Liver (tissue), 8 donors: ENCODE measurements at regions not wholly inside any gene's neighbourhood (a gene's known extent, or its start where the extent isn't known, plus 50 kb on each side); places are given as distances from the start of the nearest gene placed in this dataset.

ENCODE experiments used
- DNase-seq: peaks from one replicate; pipeline ENCODE4 v3.0.0-alpha.2; 2017; ENCODE audit warnings: low spot score
- H3K27ac ChIP-seq, 2 donors: one replicate each; pipeline ENCODE4 v1.7.0; 2013; ENCODE audit warnings: inconsistent platforms in 2 of 2, low read length in 2 of 2, control low read depth in 1 of 2, low read depth in 1 of 2, mild to moderate bottlenecking in 1 of 2
- H3K27me3 ChIP-seq, 4 donors: one replicate each; pipeline versions ENCODE4 v1.6.1 to v1.7.0; 2013; ENCODE audit warnings: low read length in 3 of 4, inconsistent platforms in 1 of 4, mild to moderate bottlenecking in 1 of 4, moderate library complexity in 1 of 4; ENCODE audit not compliant: control insufficient read depth in 4 of 4, insufficient read depth in 4 of 4
- H3K36me3 ChIP-seq, 4 donors: one replicate each; pipeline versions ENCODE4 v1.6.1 to v1.7.0; 2013; ENCODE audit warnings: low read length in 3 of 4, mild to moderate bottlenecking in 3 of 4, low read depth in 1 of 4, moderate library complexity in 1 of 4; ENCODE audit not compliant: control insufficient read depth in 4 of 4, insufficient read depth in 3 of 4
- H3K4me1 ChIP-seq, 4 donors: one replicate each; pipeline versions ENCODE4 v1.6.1 to v1.7.0; 2013; ENCODE audit warnings: low read length in 3 of 4, mild to moderate bottlenecking in 3 of 4, moderate library complexity in 1 of 4; ENCODE audit not compliant: control insufficient read depth in 4 of 4, insufficient read depth in 4 of 4
- H3K4me3 ChIP-seq, 3 donors: one replicate each; pipeline versions ENCODE4 v1.6.1 to v1.7.0; 2013; ENCODE audit warnings: low read length in 3 of 3, control low read depth in 1 of 3, low read depth in 1 of 3, mild to moderate bottlenecking in 1 of 3
- H3K9ac ChIP-seq, 2 donors: one replicate each; pipeline ENCODE4 v1.7.0; 2013; ENCODE audit warnings: low read length in 2 of 2, mild to moderate bottlenecking in 2 of 2, moderate library complexity in 2 of 2, control low read depth in 1 of 2, low read depth in 1 of 2
- H3K9me3 ChIP-seq, 4 donors: one replicate each; pipeline versions ENCODE4 v1.6.1 to v1.7.0; 2013; ENCODE audit warnings: low read length in 3 of 4; ENCODE audit not compliant: control insufficient read depth in 4 of 4
- EGR1 ChIP-seq, 2 donors: IDR thresholded peaks; 2 replicates each; pipeline ENCODE4 v1.6.1; 2016 to 2018; ENCODE audit warnings: antibody characterized with exemption in 2 of 2, low read depth in 2 of 2
- FOXA1 ChIP-seq: IDR thresholded peaks from 2 replicates; pipeline ENCODE4 v1.6.1; 2016; ENCODE audit warnings: antibody characterized with exemption
- FOXA2 ChIP-seq: IDR thresholded peaks from 2 replicates; pipeline ENCODE4 v1.6.1; 2016; ENCODE audit warnings: antibody characterized with exemption
- GABPA ChIP-seq, 2 donors: IDR thresholded peaks in 1 of 2; conservative IDR thresholded peaks in 1 of 2; 2 replicates each; pipeline ENCODE4 v1.6.1; 2016; ENCODE audit warnings: antibody characterized with exemption in 2 of 2, mild to moderate bottlenecking in 1 of 2, moderate library complexity in 1 of 2
- HNF4A ChIP-seq, 2 donors: conservative IDR thresholded peaks; 2 replicates each; pipeline ENCODE4 v1.6.1; 2016; ENCODE audit warnings: antibody characterized with exemption in 2 of 2, mild to moderate bottlenecking in 2 of 2
- HNF4G ChIP-seq: IDR thresholded peaks from 2 replicates; pipeline ENCODE4 v1.6.1; 2016; ENCODE audit warnings: antibody characterized with exemption
- JUND ChIP-seq, 2 donors: IDR thresholded peaks; 2 replicates each; pipeline ENCODE4 v1.6.1; 2016; ENCODE audit warnings: antibody characterized with exemption in 2 of 2
- NR2F2 ChIP-seq: IDR thresholded peaks from 2 replicates; pipeline ENCODE4 v1.6.1; 2016; ENCODE audit warnings: antibody characterized with exemption
- RAD21 ChIP-seq, 2 donors: IDR thresholded peaks; 2 replicates each; pipeline ENCODE4 v1.6.1; 2016; ENCODE audit warnings: antibody characterized with exemption in 2 of 2, mild to moderate bottlenecking in 2 of 2
- RXRA ChIP-seq, 2 donors: IDR thresholded peaks; 2 replicates each; pipeline ENCODE4 v1.6.1; 2017 to 2018; ENCODE audit warnings: antibody characterized with exemption in 2 of 2, mild to moderate bottlenecking in 1 of 2
- SP1 ChIP-seq: IDR thresholded peaks from 2 replicates; pipeline ENCODE4 v1.6.1; 2018; ENCODE audit warnings: antibody characterized with exemption, mild to moderate bottlenecking
- TAF1 ChIP-seq: conservative IDR thresholded peaks from 2 replicates; pipeline ENCODE4 v1.6.1; 2016; ENCODE audit warnings: antibody characterized with exemption, mild to moderate bottlenecking
- YY1 ChIP-seq: IDR thresholded peaks from 2 replicates; pipeline ENCODE4 v1.6.1; 2016; ENCODE audit warnings: antibody characterized with exemption, mild to moderate bottlenecking
- WGBS: extraction: QIAGEN DNeasy Blood & Tissue Kit; methylation state at CpG from one replicate; pipeline ENCODE4 v1.1.7; 2013; 5-methylcytosine and 5-hydroxymethylcytosine counted together
- TF ChIP-seq, protein P1 (sequence below): fragments of 150-350 bp; IDR thresholded peaks from 2 replicates; pipeline ENCODE4 v1.5.1; 2017; ENCODE audit warnings: improper control_type of control experiment, low read depth, low read length; ENCODE audit not compliant: missing input control
- TF ChIP-seq, protein P2 (sequence below): IDR thresholded peaks from 2 replicates; pipeline ENCODE4 v1.6.1; 2016; ENCODE audit warnings: antibody characterized with exemption
- TF ChIP-seq, protein P3 (sequence below): IDR thresholded peaks from 2 replicates; pipeline ENCODE4 v1.6.1; 2016; ENCODE audit warnings: antibody characterized with exemption, mild to moderate bottlenecking
- TF ChIP-seq, protein P4 (sequence below): IDR thresholded peaks from 2 replicates; pipeline ENCODE4 v1.6.1; 2016; ENCODE audit warnings: antibody characterized with exemption
- TF ChIP-seq, protein P5 (sequence below): IDR thresholded peaks from 2 replicates; pipeline ENCODE4 v1.6.1; 2016; ENCODE audit warnings: antibody characterized with exemption
- donor health status: healthy.
- donor health status: healthy.
- donor health status: healthy.
- donor health status: healthy.
- donor health status: healthy.

DNA sequence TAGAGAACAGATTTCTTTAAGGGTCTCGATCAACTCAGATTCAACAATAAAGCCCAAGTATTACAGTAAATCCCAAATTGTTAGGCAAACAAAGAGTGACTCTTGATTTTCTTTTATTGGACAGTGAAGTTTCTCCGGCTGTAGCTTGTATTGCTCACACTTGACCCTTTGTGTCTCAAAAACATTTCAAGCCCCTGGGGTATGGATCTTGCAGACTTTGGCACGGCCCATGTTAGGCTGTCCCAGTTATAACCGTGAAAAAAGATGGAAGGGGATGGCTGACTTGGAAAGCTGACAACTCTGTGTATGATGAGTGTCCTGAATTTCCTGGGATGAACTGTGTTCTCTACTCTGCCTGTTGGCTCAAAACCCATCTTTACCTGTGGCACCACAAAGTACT is 356.1 kb downstream of the SLITRK2 start:
- Histone ChIP-seq H3K4me3 (no peak overlapping the region), H3K27me3 (no peaks in the 10 kb centered on the region), H3K27ac (no peak overlapping the region), H3K36me3 (no peaks in the 10 kb centered on the region), H3K4me1 (no peaks in the 10 kb centered on the region), H3K9ac (no peak overlapping the region), H3K9me3 (no peaks in the 10 kb centered on the region)
- WGBS: 78% methylated on average over 4 of the region's 4 CpGs
- no peak for DNase-seq
- TF ChIP-seq JUND (IDR thresholded peaks at IDR 0.05) (no peak), HNF4A (conservative IDR thresholded peaks at IDR 0.05) (no peak), RAD21 (IDR thresholded peaks at IDR 0.05) (no peak), FOXA2 (no peak), YY1 (no peak), HNF4G (no peak), TAF1 (no peak)
- TF ChIP-seq, protein P1, sequence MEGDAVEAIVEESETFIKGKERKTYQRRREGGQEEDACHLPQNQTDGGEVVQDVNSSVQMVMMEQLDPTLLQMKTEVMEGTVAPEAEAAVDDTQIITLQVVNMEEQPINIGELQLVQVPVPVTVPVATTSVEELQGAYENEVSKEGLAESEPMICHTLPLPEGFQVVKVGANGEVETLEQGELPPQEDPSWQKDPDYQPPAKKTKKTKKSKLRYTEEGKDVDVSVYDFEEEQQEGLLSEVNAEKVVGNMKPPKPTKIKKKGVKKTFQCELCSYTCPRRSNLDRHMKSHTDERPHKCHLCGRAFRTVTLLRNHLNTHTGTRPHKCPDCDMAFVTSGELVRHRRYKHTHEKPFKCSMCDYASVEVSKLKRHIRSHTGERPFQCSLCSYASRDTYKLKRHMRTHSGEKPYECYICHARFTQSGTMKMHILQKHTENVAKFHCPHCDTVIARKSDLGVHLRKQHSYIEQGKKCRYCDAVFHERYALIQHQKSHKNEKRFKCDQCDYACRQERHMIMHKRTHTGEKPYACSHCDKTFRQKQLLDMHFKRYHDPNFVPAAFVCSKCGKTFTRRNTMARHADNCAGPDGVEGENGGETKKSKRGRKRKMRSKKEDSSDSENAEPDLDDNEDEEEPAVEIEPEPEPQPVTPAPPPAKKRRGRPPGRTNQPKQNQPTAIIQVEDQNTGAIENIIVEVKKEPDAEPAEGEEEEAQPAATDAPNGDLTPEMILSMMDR: no peak
- TF ChIP-seq, protein P2, sequence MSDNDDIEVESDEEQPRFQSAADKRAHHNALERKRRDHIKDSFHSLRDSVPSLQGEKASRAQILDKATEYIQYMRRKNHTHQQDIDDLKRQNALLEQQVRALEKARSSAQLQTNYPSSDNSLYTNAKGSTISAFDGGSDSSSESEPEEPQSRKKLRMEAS: no peak
- TF ChIP-seq, protein P3, sequence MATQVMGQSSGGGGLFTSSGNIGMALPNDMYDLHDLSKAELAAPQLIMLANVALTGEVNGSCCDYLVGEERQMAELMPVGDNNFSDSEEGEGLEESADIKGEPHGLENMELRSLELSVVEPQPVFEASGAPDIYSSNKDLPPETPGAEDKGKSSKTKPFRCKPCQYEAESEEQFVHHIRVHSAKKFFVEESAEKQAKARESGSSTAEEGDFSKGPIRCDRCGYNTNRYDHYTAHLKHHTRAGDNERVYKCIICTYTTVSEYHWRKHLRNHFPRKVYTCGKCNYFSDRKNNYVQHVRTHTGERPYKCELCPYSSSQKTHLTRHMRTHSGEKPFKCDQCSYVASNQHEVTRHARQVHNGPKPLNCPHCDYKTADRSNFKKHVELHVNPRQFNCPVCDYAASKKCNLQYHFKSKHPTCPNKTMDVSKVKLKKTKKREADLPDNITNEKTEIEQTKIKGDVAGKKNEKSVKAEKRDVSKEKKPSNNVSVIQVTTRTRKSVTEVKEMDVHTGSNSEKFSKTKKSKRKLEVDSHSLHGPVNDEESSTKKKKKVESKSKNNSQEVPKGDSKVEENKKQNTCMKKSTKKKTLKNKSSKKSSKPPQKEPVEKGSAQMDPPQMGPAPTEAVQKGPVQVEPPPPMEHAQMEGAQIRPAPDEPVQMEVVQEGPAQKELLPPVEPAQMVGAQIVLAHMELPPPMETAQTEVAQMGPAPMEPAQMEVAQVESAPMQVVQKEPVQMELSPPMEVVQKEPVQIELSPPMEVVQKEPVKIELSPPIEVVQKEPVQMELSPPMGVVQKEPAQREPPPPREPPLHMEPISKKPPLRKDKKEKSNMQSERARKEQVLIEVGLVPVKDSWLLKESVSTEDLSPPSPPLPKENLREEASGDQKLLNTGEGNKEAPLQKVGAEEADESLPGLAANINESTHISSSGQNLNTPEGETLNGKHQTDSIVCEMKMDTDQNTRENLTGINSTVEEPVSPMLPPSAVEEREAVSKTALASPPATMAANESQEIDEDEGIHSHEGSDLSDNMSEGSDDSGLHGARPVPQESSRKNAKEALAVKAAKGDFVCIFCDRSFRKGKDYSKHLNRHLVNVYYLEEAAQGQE: no peak

DNA sequence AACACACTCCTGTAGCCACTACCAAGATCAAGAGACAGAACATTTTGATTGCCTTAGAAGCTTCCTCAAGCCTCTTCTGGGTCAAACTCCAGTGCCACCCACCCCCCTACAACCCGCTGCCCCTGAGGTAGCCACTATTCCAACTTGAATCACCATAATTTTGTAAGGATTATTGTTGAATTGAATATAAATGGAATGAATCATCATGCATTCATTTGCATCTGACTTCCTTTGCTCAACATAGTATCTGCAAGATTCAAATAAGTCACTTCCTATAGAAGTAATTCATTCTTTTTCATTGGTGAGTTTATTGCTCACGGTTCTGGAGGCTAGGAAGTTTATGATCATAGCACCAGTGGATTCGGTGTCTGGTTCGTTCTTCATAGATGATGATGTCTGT is 364.2 kb downstream of the SLITRK2 start:
- no peaks in the 10 kb centered on the region for H3K4me1 ChIP-seq
- TF ChIP-seq TAF1 (no peak), GABPA (IDR thresholded peaks at IDR 0.05 in 1 of 2, conservative IDR thresholded peaks at IDR 0.05 in 1 of 2) (no peak), FOXA1 (no peak), HNF4A (conservative IDR thresholded peaks at IDR 0.05) (no peak), FOXA2 (no peak), RAD21 (IDR thresholded peaks at IDR 0.05) (no peak), YY1 (no peak), RXRA (IDR thresholded peaks at IDR 0.05) (no peak), NR2F2 (no peak), EGR1 (IDR thresholded peaks at IDR 0.05; ENCODE audit: low read depth in 2 of 2) (no peak), JUND (IDR thresholded peaks at IDR 0.05) (no peak), SP1 (no peak), HNF4G (no peak)
- TF ChIP-seq, protein P2: no peak
- TF ChIP-seq, protein P4, sequence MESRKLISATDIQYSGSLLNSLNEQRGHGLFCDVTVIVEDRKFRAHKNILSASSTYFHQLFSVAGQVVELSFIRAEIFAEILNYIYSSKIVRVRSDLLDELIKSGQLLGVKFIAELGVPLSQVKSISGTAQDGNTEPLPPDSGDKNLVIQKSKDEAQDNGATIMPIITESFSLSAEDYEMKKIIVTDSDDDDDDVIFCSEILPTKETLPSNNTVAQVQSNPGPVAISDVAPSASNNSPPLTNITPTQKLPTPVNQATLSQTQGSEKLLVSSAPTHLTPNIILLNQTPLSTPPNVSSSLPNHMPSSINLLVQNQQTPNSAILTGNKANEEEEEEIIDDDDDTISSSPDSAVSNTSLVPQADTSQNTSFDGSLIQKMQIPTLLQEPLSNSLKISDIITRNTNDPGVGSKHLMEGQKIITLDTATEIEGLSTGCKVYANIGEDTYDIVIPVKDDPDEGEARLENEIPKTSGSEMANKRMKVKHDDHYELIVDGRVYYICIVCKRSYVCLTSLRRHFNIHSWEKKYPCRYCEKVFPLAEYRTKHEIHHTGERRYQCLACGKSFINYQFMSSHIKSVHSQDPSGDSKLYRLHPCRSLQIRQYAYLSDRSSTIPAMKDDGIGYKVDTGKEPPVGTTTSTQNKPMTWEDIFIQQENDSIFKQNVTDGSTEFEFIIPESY: no peak
- TF ChIP-seq, protein P5, sequence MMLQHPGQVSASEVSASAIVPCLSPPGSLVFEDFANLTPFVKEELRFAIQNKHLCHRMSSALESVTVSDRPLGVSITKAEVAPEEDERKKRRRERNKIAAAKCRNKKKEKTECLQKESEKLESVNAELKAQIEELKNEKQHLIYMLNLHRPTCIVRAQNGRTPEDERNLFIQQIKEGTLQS: no peak
- TF ChIP-seq, protein P1: no peak
- TF ChIP-seq, protein P3: no peak
- H3K27ac ChIP-seq: no peak overlapping the region
- no peaks in the 10 kb centered on the region for H3K27me3 ChIP-seq
- no peak overlapping the region for H3K9ac ChIP-seq
- no peak overlapping the region for H3K4me3 ChIP-seq
- H3K9me3 ChIP-seq: no peaks in the 10 kb centered on the region
- 92% methylated on average over 4 of the region's 4 CpGs for WGBS
- DNase-seq: no peak
- no peaks in the 10 kb centered on the region for H3K36me3 ChIP-seq
